ENCODE measurements at regions not wholly inside any gene's neighbourhood (a gene's known extent, or its start where the extent isn't known, plus 50 kb on each side); places are given as distances from the start of the nearest gene placed in this dataset.

DNA sequence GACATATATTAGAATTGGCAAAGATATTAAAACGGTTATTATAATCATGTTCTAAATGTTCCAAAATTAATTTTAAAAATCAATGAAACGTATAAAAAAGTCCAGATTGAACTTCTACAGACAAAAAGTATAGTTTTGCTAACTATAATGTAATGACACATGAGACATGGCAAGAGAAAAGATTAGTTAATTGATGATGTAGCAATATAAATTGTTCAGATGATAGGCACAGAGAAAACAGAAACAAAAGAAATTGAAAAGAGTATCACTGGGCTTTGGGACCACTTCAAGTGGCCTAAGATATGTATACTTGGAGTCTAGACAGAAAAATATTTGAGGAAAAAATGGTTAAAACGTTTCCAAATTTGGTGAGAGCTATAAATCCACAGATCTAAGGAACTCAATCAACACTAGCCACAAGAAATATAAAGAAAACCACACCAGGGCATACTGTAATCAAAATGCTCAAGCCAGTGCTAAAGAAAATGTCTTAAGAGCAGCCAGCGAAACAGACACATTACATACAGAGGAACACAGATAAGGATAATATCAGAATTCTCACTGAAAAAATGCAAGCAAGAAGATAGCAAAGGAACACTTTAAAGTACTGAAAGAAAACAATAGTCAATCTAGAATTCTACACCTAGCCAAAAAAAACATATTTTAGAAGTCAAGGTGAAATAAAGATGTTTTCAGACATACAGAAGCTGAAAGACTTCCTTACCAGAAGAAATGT, 172.6 kb upstream of the FOXQ1 start:
- no peak overlapping the region for H3K4me3 Mint-ChIP-seq (ENCODE audit: unreplicated experiment)
- DNase-seq (ENCODE audit: low spot score) = no peak
- TF ChIP-seq, protein P1, sequence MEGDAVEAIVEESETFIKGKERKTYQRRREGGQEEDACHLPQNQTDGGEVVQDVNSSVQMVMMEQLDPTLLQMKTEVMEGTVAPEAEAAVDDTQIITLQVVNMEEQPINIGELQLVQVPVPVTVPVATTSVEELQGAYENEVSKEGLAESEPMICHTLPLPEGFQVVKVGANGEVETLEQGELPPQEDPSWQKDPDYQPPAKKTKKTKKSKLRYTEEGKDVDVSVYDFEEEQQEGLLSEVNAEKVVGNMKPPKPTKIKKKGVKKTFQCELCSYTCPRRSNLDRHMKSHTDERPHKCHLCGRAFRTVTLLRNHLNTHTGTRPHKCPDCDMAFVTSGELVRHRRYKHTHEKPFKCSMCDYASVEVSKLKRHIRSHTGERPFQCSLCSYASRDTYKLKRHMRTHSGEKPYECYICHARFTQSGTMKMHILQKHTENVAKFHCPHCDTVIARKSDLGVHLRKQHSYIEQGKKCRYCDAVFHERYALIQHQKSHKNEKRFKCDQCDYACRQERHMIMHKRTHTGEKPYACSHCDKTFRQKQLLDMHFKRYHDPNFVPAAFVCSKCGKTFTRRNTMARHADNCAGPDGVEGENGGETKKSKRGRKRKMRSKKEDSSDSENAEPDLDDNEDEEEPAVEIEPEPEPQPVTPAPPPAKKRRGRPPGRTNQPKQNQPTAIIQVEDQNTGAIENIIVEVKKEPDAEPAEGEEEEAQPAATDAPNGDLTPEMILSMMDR (IDR thresholded peaks at IDR 0.05) = no peak
- H3K36me3 Mint-ChIP-seq (ENCODE audit: low read depth) = peaks cover 2% of the 10 kb centered on the region
- H3K27me3 Mint-ChIP-seq (ENCODE audit: low read depth) = no peaks in the 10 kb centered on the region
- H3K4me1 Mint-ChIP-seq (ENCODE audit: low read depth) = peaks cover 13% of the 10 kb centered on the region
- H3K9me3 Mint-ChIP-seq (ENCODE audit: low read depth) = peaks cover 15% of the 10 kb centered on the region
- no peak overlapping the region for H3K27ac Mint-ChIP-seq (ENCODE audit: unreplicated experiment)

DNA sequence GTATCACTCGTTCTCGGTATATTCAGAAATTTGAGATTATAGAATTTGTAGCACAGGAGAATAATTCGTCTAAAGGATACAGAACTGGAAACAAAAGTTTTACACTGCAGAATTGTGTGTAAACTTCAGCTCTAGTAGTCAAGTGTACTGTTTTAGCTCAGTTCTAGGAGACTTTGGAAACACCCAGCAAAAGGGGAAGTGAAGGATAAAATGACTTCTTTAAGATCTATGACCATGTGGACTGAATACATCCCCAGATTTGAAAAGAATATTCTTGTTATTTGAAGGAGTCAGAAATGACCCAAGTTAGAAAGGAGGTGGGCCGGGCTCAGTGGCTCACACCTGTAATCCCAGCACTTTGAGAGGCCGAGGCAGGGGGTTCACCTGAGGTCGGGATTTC, 174.0 kb upstream of the FOXQ1 start:
- no peaks in the 10 kb centered on the region for H3K27me3 Mint-ChIP-seq (ENCODE audit: low read depth)
- H3K36me3 Mint-ChIP-seq (ENCODE audit: low read depth) = peaks cover 2% of the 10 kb centered on the region
- H3K4me1 Mint-ChIP-seq (ENCODE audit: low read depth) = peaks cover 13% of the 10 kb centered on the region
- H3K9me3 Mint-ChIP-seq (ENCODE audit: low read depth) = peaks cover 15% of the 10 kb centered on the region
- H3K4me3 Mint-ChIP-seq (ENCODE audit: unreplicated experiment) = no peak overlapping the region
- DNase-seq (ENCODE audit: low spot score) = no peak
- no peak overlapping the region for H3K27ac Mint-ChIP-seq (ENCODE audit: unreplicated experiment)
- TF ChIP-seq, protein P1 (IDR thresholded peaks at IDR 0.05) = no peak

DNA sequence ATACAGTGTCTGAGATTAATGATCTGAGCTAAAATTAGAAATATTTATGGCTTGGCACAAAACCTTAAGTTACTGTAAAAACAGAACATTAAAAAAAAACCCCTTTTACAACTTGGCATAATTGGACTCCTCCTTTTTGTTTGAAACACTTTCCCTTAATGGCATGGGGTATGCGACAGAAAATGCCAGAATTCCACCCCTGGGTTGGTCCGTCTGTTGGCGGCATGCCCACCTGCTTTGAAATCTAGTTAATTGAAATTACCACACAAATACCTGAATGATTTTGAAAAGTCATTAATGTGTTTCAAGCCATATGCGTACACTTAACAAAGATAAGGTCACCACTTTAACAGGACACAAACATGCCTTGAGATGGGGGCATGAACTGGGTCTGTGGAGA, 175.1 kb upstream of the FOXQ1 start:
- Mint-ChIP-seq H3K36me3 (ENCODE audit: low read depth) (peaks cover 2% of the 10 kb centered on the region), H3K4me3 (ENCODE audit: unreplicated experiment) (no peak overlapping the region), H3K27ac (ENCODE audit: unreplicated experiment) (no peak overlapping the region), H3K9me3 (ENCODE audit: low read depth) (peaks cover 15% of the 10 kb centered on the region), H3K4me1 (ENCODE audit: low read depth) (peaks cover 22% of the 10 kb centered on the region), H3K27me3 (ENCODE audit: low read depth) (no peaks in the 10 kb centered on the region)
- TF ChIP-seq, protein P1 (IDR thresholded peaks at IDR 0.05) = no peak
- no peak for DNase-seq (ENCODE audit: low spot score)

DNA sequence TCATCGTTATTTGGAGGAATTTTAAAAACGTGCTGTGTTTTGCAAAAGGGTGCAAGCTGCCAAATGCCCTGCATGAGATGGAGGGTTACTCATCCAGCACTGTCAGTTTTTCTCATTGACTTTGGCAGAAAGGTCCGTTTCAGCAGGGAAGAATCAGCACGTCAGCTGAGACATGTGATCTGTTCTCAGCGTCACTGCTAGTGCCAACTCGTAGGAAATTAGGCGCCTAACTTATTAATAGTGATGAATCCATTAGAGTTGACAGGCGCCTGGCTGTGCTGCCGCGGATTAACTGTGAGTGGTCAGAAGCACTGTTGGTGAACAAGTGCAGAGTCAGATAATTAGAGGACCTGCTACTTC, 175.5 kb upstream of the FOXQ1 start:
- Mint-ChIP-seq H3K4me1 (ENCODE audit: low read depth) (peaks cover 27% of the 10 kb centered on the region), H3K9me3 (ENCODE audit: low read depth) (peaks cover 15% of the 10 kb centered on the region), H3K27me3 (ENCODE audit: low read depth) (no peaks in the 10 kb centered on the region), H3K36me3 (ENCODE audit: low read depth) (peaks cover 2% of the 10 kb centered on the region), H3K4me3 (ENCODE audit: unreplicated experiment) (peak overlapping the region; percentile 8), H3K27ac (ENCODE audit: unreplicated experiment) (peak overlapping the region; percentile 83)
- no peak for DNase-seq (ENCODE audit: low spot score)
- TF ChIP-seq, protein P1 (IDR thresholded peaks at IDR 0.05) = no peak

DNA sequence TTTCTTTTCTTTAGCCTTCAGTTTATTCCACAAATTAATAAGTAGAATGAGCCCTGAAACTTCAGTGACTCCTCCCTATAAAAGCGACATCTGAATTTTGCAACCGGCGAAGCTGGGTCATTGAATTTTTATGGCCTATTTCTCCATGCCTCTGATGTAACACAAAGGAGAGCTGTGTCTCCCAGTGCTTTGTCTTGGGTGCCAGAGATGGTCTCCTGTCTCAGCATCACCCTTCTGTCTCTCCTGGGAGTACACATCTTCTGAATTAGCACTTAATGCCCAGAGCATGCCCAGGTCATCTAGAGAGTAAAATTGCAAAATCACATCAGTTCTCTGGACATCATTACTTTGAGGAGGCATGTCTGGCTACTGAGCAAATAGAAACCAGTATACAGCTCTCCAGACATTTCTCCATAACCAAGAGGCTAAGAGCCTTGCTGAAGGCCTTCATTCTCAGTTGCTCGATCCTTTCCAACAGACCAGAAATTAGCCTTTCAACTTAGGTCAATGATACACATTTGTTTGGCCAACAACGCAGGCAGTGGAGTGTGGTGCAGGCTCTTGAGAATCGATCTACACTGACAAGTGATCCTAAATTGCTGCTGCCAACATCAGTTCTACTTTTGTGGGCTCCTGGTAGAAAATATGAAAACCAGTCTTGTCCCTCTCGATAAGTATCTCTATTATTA, 176.0 kb upstream of the FOXQ1 start:
- TF ChIP-seq, protein P1 (IDR thresholded peaks at IDR 0.05) = no peak
- peak overlapping the region; percentile 8 for H3K4me3 Mint-ChIP-seq (ENCODE audit: unreplicated experiment)
- DNase-seq (ENCODE audit: low spot score) = no peak

More for the DNA sequence above, 176.0 kb upstream of the FOXQ1 start:
- H3K27ac Mint-ChIP-seq (ENCODE audit: unreplicated experiment) = peak overlapping the region; percentile 83
- no peaks in the 10 kb centered on the region for H3K27me3 Mint-ChIP-seq (ENCODE audit: low read depth)
- peaks cover 31% of the 10 kb centered on the region for H3K4me1 Mint-ChIP-seq (ENCODE audit: low read depth)
- peaks cover 15% of the 10 kb centered on the region for H3K9me3 Mint-ChIP-seq (ENCODE audit: low read depth)
- H3K36me3 Mint-ChIP-seq (ENCODE audit: low read depth) = peaks cover 2% of the 10 kb centered on the region

Data from chondrocyte (in vitro differentiated cells).